NK-92 treated with Interleukin-12 subunit alpha and Interleukin-12 subunit beta, amount 100 ng/mL, for 24 hours (cell line): ENCODE measurements at regions not wholly inside any gene's neighbourhood (a gene's known extent, or its start where the extent isn't known, plus 50 kb on each side); places are given as distances from the start of the nearest gene placed in this dataset.

Source experiments
- DNase-seq: peaks from one replicate; lab custom pipeline; 2025; lab: John Stamatoyannopoulos, UW

- no peak for DNase-seq
Measured at GRCh38 chr2:220117025-220117424, 489.6 kb downstream of the SLC4A3 start.

DNA sequence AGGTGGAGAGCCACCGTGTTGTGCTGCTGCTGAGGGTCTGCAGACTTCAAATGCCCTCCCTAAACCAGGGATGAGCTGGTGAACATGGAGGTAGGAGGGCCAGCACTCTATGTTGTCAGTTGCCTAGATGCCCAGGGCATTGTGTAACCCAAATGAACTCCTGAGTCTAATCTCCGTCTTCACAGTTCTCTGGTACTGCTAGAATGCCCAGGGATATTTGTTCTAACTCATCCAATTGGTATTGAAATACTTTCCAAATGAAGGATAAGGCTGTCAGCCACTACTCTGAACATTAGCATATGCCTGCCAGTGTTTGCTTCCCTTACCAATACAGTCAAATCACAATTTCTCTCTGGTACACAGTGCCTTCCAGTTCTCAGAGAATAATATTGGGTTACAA lies 492.6 kb downstream of the SLC4A3 start:
- DNase-seq: no peak

DNA sequence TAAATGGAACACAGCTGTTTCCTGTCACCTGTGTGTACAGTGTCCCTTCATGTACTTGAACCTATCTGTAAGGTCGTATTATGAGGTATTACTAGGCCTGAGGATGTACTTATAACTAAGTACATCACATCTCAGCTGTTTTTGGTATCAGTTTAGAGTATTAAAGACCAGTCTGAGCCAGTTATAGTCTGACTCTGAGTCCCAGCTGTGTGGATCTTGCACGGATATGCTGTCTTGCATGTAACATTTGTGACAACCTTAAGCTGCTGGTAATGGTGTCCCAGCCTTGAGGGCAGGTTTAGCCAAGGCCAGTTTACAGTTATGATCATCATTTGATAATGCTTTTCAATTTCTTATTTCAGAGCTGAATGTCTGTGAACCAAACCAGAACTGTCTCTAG lies 496.3 kb downstream of the SLC4A3 start:
- no peak for DNase-seq

GRCh38 chr2:220125551-220125950 lies 498.1 kb downstream of the SLC4A3 start:
- DNase-seq: no peak

DNA sequence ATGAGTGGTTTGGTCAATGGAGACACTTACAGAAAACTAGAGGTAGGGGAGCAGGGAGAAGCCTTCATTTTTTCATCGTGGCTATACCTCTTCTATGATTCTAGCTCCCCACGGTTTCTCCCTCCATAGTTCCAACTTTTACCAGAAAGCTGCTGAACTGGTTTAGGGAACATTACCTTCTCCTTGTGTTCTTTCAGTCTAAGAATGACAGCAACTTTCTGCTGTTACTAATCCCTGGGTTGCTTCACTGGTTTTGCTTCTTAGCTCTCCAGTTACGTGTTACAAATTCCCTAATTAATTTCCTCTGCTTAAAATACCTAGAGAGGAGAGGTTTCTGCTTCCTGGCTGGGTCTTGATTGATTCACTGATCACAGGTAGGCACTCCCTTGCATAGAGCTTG lies 499.9 kb downstream of the SLC4A3 start:
- DNase-seq: no peak

DNA sequence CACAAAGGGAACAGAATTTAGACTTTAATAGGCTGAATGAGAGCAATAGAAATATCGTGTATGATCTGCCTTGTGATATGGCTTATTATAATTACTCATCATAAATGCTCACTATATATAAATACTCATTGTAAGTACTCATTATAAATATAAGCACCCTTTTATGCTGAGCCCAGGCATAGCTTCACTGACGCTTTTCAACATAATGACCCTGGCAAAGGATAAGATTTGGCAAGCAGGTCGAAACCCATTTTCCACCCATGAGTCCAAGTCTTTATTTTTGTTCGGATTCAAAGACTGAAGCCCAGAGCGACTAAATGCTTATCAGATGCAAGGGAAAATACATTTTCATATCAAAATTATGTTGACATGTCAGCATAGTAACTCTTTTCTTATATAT lies 500.4 kb downstream of the SLC4A3 start:
- DNase-seq: no peak

- no peak for DNase-seq
Measured at GRCh38 chr2:220129391-220129790, 502.0 kb downstream of the SLC4A3 start.

DNA sequence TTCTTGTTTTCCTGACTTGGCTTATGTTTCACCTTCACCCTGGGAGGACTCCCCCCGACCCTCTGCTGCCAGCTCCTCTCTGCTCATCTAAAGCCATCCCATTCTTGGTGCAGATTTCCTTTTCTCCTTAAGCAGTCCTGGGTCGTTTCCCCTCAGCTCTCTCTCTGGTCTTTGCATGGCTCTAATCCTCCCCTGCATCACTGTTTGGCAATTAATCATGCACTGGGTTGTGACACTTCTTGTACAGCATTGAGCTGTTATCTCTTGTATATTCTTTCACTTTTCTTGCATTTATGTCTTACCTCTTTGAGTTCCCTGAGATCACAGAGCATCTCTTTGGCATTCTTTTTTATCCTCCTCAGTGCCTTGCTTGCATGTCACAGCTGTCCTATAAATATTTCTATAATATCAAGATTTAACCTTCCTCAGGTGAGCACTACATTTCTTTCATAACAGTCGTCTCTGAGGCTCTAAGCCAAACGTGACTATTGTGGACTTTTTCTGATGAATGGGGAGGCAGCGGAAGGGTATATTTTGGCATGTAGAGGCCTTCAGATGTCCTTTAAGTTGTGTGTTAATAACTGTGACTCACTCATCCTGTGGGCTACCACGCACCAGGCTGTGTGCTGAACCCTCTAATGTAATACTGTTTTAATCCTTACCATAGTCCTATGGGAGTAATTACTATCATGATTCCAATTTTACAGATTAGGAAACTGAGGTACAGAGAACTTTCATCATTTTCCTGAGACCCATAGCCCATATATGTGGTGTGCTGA lies 507.5 kb downstream of the SLC4A3 start:
- DNase-seq: no peak

DNA sequence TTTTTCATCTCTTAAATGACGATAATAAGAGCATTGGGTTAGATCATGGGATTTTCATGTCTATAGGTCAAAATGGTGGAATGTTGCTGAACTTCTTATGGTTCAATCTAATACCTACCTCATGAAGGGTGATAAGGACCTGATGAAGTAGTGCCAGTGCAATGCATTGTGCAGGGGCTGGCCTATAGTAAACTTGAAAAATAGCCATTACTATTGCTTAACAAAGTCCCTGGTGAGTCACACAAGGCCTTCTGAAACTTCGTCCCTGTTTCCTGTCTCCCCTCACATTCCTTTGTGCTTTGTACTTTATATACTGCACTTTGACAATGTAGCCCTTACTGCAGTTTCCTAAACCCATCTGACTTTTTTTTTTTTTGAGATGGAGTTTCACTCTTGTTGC lies 515.9 kb downstream of the SLC4A3 start:
- DNase-seq: no peak

GRCh38 chr2:220144411-220144810 lies 517.0 kb downstream of the SLC4A3 start:
- DNase-seq: no peak

DNA sequence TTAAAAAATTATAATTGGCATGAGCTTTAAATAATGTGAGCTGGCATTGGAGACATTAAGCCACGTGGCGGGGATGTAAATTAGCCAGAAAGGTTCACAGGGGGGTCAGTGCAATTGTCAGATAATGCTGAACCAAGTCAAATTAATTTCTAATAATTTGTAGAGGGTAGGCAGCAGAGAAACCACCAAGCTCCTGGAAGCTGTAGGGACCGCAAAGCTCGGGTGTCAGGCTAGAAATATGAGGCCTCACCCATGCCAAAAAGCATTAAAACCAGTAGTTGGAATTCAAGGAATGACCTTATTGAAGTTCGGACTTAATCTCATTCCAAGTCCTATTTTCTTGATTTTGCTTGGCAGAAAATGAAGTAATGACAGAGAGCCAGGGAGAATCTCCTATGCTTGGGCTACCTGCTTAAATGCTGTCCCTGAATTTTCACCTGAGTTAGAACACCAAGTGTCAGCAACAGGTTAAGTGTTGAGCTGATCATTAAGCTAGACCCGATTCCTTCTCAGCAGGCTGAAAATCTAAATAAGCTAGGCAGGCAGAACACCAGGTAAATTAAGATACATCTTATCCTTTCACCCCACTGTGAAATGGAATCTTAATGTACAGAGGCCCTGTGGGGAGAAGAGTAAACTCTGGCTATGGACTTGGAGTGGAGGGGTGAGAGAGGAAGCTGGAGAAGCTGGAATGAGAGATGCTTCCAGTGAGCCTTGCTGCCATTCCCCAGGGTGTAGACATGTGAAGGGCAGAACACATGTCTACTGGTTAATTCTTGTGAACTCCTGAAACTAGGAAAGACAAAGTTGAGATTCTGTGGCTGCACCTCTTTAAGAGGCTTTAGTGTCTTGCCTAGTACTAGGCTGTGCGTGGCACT lies 520.0 kb downstream of the SLC4A3 start:
- DNase-seq: no peak

DNA sequence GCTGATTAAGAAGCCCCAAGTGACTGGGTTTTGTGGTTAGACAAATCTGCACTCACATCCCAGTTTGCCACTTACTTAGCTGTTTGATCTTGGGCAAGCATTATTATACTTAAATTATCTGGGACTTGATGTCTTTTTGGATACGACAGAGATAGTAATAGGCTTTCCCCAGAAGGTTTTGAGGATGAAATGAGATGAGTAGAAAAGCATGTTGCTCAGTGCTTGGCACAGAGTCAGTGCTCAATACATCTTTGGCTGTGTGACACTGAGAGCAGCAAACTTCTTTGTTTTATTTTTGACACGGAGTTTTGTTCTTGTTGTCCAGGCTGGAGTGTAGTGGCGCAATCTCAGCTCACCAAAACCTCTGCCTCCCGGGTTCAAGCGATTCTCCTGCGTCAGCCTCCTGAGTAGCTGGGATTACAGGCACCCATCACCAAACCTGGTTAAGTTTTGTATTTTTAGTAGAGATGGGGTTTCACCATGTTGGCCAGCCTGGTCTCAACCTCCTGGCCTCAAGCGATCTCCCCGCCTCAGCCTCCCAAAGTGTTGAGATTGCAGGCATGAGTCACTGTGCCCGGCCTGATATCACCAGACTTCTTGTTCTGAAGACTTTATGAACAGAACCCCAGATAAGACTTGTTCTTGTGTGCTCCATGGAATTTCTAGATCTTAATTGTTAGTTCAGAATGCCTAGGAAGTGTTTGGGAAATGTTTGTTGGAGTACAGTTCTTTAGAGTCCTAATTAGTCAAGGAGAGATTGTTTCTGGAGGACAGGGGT lies 521.2 kb downstream of the SLC4A3 start:
- DNase-seq: no peak

DNA sequence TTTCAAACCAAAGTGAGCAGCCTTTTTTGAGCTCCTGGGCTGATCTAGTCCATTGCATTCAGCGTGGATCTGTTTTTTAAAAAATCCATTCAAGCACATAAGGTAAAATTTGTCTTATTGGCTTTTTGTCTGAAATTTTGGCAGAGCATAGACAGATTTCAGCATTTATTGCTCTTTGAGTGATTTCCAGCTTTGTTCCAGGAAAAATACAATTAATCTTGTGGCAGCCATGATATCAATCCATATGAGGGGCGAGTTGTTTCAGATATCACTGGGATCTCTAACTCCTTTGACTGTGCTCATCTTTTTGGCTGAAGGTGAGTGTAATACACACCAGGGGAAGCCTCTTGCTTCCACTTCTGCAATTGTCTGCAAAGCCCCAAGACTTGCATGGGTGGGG lies 523.9 kb downstream of the SLC4A3 start:
- DNase-seq: no peak

DNA sequence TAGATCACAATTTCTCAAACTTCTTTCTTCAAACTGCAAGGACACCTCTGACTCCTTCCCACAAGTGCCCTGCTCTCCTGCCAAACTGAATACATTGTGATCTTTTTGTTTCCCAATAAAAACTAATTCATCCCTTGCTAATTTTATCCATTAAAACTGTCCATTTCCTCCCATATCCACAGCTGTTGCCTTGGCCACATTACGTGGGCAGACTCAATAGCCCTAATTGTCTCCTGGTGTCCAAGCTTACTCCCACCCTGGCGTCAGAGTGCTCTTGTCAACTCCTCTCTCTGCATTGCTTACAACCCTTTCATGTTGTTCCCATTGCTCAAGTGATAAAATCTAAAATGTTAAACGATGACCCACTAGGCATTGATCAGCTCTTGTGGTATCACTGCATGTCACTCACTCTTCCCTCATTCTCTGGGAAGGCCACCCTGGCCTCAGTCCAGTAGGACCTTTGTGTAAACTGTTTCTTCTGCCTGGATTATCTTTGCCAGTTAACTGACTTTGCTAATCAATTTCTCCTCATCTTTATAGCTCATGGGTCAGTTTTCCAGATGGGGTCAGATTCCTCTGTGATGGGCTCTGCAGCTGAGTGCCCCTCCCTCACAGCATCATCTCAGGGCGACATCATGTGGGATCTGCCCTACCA lies 525.0 kb downstream of the SLC4A3 start:
- DNase-seq: no peak

GRCh38 chr2:220153118-220153517 lies 525.7 kb downstream of the SLC4A3 start:
- DNase-seq: no peak

- no peak for DNase-seq
Measured at GRCh38 chr2:220154304-220154703, 526.9 kb downstream of the SLC4A3 start.

- no peak for DNase-seq
Measured at GRCh38 chr2:220157312-220157711, 529.9 kb downstream of the SLC4A3 start.

DNA sequence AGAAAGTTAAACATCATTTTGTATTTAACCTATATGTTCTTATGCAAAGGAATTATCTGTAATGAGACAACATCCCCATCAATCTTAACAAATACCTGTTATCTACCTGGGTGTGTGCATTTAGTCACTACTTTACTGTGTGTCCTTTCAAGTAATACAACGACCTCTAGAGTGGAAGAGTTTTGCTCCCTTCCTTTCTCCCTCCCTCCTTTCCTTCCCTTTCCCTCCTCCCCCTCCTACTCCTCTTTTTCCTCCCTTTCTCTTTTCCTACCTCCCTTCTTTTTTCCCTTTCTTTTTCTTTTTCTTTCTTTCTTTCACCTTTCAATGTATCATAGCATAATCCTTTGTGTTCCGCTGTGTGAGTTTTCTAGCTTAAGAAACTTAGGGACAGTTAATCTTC lies 532.3 kb downstream of the SLC4A3 start:
- no peak for DNase-seq

GRCh38 chr2:220162320-220162719 lies 534.9 kb downstream of the SLC4A3 start:
- DNase-seq: no peak

DNA sequence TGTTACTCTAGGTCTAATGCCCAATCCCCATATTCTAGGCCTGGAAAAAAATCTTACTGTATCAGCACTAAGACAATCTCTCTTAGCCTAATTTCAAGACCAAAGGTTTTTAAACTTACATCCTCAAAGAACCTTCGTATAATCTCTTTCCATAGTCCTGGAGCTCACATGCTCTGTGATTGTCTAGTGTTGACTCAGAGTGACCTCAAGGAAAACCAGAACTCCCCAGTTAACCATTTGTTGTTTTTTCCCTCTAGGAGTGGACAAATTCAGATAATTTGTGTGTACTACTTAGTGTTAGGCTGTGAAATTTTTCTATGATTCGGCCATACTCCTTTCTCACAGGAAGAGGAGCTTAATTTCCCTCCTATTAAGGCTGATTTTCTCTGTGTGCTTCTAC lies 536.1 kb downstream of the SLC4A3 start:
- DNase-seq: no peak

DNA sequence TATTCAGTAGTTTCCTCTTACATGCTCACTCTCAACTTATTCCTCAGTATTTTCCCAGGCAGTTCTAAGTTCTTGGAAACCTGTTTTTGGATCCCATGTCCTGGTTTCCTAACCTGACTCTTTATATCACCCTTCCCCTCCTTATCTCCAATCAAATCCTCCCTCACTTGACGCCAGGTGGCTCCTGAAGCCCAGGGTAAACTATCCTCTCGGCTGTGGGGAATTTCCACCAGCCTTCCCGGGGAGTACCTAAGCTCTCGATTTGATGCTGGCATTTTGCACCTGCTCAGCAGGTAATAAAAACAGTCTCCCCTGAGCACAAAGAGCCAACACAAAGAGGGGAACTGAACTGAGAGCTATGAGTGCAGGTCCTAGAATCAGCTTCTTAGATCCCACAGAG lies 538.0 kb downstream of the SLC4A3 start:
- DNase-seq: no peak

- DNase-seq: no peak
Measured at GRCh38 chr2:220166616-220167015, 539.2 kb downstream of the SLC4A3 start.
